Hematopoietic multipotent progenitor cell treated with erythropoietin and hydrocortisone succinate and interleukin-3 and kit ligand, for 8 days (in vitro differentiated cells): ENCODE measurements at regions not wholly inside any gene's neighbourhood (a gene's known extent, or its start where the extent isn't known, plus 50 kb on each side); places are given as distances from the start of the nearest gene placed in this dataset.
"Not testable (repeated sequence)": the region's sequence is repeated elsewhere in the genome, so short reads cannot be mapped to it uniquely, and the experiment has no call there.

Source experiments
- DNase-seq: peaks from one replicate; pipeline ENCODE4 v3.0.0-alpha.2; 2015

DNA sequence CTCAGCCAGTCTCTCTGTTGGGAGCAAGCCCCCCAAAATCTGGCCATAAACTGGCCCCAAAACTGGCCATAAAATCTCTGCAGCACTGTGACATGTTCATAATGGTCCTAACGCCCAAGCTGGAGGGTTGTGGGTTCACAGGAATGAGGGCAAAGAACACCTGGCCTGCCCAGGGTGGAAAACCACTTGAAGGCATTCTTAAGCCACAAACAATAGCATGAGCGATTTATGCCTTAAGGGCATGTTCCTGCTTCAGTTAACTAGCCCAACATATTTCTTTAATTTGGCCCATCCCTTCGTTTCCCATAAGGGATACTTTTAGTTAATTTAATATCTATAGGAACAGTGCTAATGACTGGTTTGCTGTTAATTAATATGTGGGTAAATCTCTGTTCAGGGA lies 205.8 kb downstream of the ALG10 start:
- DNase-seq: not testable (repeated sequence)

DNA sequence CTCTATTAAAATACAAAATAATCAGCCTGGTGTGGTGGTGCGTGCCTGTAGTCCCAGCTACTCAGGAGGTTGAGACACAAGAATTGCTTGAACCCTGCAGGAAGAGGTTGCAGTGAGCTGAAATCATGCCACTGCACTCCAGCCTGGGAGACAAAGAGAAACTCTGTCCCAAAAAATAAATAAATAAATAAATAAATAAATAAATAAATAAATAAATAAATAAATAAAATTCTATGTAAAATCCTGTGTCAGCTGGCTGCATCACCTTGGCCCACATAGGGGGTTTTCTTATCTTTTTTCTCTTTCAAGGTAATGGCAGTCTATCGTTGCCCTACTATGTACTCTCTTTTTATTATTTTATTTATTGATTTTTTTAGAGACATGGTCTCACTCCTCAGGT lies 206.7 kb downstream of the ALG10 start:
- not testable (repeated sequence) for DNase-seq

DNA sequence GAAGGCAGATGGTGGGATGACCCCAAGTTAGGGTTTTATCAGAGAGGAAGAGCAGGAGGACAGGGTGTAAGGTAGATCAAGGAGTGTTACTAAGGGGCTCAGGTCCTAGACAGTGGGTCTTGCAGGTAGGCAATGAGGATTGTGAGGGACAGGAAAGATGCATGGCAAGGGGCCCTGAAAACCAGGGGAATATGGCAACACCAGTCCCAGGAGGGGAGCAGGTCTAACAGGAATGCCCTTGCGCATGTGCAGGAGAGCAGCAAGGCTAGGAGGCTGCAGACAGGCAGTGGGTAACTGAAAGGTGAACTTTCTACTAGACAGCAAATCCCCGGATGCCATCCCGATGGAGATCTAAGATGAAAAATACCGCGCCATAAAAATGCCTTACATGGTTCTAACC lies 211.3 kb downstream of the ALG10 start:
- DNase-seq: no peak

DNA sequence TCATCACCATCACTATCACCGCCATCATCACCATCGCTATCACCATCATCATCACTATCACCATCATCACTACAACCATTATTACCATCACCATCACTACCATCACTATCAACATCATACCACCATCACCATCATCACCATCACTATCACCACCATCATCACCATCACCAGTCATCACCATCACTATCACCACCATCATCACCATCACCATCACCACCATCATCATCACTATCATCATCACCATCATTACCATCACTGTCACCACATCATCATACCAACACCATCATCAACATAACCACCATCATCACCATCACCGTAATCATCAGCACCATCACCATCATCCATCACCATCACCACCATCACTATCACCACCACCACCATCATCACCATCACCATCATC lies 213.8 kb downstream of the ALG10 start:
- DNase-seq: no peak

- no peak for DNase-seq
These were observed 222.3 kb downstream of the ALG10 start for GRCh38 chr12:34244608-34245007.

DNA sequence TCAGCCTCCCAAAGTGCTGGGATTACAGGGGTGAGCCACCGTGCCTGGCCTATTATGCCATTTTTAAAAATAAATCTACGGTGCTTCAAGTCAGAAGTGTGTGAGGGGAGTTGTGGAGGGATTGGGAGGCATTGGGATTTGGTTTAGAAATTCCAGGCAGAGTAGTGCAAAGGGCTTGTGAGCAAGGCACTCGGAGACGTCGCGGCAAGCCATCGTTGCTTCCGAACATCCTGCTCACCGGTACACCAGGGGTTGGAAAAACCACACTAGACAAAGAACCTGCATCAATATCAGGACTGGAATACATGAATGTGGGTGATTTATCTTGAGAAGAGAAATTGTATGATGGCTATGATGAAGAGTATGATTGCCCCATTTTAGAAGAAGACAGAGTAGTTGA lies 227.0 kb downstream of the ALG10 start:
- no peak for DNase-seq

GRCh38 chr12:34251879-34252278 lies 229.6 kb downstream of the ALG10 start:
- not testable (repeated sequence) for DNase-seq

GRCh38 chr12:34253674-34254073 lies 231.4 kb downstream of the ALG10 start:
- DNase-seq: no peak

DNA sequence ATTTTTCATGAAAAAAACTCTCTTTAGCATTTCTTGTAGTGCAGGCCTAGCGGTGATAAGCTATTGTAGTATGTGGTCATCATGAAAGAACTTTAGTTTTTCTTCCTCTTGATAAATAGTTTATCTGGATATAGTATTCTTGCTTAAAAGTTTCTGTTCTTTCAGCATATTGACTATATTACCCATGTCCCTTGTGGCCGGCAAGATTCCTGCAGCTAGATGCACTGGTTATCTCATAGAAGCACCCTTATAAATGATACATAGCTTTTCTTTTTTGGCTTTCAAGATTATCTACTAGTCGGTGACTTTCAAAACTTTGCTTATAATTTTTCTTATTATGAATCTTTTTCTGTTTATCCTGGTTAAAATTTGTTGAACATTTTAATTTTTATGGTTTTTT lies 234.8 kb downstream of the ALG10 start:
- DNase-seq: no peak

- not testable (repeated sequence) for DNase-seq
These were observed 239.8 kb downstream of the ALG10 start for GRCh38 chr12:34262140-34262539.

- DNase-seq: no peak
These were observed 241.8 kb downstream of the ALG10 start for GRCh38 chr12:34264110-34264509.

DNA sequence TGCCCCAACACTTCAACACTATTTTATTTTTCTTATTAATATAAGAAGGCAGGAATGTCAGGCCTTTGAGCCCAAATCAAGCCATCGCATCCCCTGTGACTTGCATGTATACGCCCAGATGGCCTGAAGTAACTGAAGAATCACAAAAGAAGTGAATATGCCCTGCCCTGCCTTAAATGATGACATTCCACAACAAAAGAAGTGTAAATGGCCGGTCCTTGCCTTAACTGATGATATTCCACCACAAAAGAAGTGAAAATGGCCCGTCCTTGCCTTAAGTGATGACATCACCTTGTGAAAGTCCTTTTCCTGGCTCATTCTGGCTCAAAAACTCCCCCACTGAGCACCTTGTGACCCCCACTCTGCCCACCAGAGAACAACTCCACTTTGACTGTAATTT lies 251.4 kb downstream of the ALG10 start:
- DNase-seq: not testable (repeated sequence)

- DNase-seq: no peak
These were observed 252.8 kb downstream of the ALG10 start for GRCh38 chr12:34275129-34275528.

DNA sequence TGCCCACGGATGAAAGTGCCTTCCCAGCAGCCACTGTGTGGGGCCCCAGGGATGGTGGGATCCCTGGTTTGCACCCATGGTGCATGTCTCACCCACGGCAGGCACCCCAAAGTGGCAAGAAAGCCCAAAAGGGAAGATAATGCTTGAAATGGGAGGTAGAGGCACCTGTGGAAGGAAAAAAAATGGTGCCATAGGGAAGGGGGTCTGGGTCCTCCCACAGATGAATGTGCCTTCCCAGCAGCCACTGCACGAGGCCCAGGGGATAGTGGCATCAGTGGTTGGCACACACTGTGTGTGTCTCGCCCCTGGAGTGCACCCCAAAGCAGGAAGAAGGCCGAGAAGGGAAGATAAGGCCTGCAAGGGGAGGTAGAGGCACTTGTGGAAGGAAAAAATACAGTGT lies 264.2 kb downstream of the ALG10 start:
- no peak for DNase-seq

GRCh38 chr12:34286934-34287333 lies 264.6 kb downstream of the ALG10 start:
- no peak for DNase-seq

GRCh38 chr12:34287437-34287836 lies 265.1 kb downstream of the ALG10 start:
- no peak for DNase-seq

GRCh38 chr12:34287986-34288962 lies 266.0 kb downstream of the ALG10 start:
- no peak for DNase-seq

DNA sequence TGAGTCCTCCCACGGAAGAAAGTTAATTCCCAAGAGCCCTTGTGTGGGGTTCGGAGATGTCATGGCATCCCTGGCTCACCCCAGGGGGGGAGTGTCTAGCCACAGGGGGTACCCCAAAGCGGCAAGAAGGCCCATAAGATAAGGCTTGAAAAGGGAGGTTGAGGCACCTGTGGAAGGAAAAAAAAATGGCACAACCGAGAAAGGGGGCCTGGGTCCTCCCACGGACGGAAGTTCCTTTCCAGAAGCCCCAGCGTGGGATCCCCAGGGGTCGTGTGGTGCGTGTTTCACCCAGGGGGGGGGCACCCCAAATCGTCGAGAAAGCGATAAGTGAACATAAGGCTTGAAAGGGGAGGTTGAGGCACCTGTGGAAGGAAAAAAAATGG lies 266.7 kb downstream of the ALG10 start:
- no peak for DNase-seq

GRCh38 chr12:34289431-34290380 lies 267.4 kb downstream of the ALG10 start:
- DNase-seq: no peak

GRCh38 chr12:34290381-34290995 lies 268.2 kb downstream of the ALG10 start:
- DNase-seq: no peak

- no peak for DNase-seq
These were observed 268.7 kb downstream of the ALG10 start for GRCh38 chr12:34291001-34291400.

DNA sequence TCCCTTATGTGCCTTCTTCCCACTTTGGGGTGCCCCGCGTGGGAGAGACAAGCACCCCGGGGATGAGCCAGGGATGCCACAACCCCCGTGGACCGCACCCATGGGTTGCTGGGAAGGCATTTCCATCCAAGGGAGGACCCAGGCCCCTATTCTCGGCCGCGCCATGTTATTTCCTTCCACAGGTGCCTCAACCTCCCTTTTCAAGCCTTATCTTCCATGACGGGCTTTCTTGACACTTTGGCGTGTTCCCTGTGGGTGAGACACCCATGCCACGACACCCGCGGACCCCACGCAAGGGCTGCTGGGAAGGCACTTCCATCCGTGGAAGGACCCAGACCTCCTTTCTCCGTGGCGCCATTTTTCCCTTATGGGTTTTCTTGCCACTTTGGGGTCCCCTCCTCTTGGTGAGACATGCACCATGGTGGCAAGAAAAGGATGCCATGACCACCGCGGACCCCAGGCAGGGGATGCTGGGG lies 269.2 kb downstream of the ALG10 start:
- DNase-seq: no peak
